GM18873 (cell line): ENCODE measurements at regions not wholly inside any gene's neighbourhood (a gene's known extent, or its start where the extent isn't known, plus 50 kb on each side); places are given as distances from the start of the nearest gene placed in this dataset.

Experiments
- ATAC-seq: cut with Tn5 transposase; IDR thresholded peaks from one replicate; pipeline ENCODE4 v1.9.1; 2021; ENCODE audit warnings: mild to moderate bottlenecking, moderate library complexity, moderate number of reproducible peaks; ENCODE audit not compliant: unreplicated experiment, low FRiP score

DNA sequence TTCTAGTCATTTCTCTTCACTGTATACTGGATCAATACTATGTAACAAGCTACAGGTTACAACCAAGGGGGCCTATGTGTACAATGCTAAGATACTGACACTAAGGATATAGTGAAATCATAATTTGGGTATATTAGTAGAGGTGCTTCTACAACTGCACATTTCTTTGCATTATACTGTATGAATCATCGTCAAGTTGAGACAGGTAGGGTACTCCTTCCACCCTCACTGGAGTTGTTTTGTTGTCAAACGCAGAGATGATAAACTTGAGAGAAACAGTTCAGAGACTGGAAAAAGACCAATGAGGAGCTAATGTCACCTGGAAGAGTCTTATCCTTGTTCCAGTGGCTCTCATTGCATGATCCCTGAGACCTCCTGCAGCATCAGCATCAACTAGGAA is 208.2 kb upstream of the PRPS1L1 start:
- ATAC-seq, result no peak

DNA sequence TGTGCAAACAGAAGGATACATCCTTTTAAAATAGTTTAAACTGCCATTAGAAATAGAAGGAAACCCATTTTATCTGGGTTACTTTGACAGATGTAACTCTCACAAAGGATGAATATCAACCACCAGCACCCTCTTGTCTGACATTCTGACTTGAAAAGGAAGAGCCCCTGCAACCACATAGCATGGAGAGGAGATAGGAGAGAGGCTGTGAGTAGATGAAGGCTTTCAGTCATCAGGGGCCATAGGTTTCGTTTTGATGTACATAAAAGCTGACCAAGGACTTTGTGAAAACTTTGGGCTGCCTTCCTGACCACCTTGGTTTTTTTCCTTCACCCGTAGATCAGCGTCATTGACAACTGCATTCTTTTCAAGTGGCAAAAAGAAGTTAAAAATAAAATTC is 211.6 kb upstream of the PRPS1L1 start:
- no peak for ATAC-seq

DNA sequence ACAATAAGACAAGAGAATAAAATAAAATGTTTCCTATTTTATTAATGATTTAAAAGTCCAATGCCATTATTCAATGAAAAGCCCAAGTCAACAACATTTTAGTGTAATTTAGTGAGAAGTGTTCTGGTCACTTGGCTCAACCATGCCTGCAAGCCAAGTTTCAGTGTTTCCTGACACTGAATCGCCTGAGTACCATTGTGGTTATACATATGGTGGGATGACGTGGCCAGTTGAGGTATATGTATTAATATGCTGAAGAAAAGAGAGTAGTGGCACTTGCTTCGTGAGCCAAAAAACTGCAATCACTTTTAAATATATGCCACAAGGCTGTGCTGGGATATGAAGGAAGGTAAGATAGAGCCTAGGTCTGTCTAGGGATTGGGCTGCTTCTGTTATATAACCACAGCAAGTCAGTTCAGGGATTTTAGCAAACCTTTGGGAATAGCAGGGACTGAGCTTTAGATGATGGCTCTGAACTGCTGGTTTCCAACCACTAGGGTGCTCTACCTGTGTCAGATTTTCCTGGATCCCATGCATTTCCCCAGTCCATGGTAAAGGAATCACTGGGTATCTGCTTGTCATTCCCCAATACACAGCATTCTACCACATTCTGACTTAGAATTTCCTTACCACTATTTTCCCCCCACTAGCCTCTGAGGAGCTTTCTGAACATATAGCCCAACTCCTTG is 214.0 kb upstream of the PRPS1L1 start:
- no peak for ATAC-seq

DNA sequence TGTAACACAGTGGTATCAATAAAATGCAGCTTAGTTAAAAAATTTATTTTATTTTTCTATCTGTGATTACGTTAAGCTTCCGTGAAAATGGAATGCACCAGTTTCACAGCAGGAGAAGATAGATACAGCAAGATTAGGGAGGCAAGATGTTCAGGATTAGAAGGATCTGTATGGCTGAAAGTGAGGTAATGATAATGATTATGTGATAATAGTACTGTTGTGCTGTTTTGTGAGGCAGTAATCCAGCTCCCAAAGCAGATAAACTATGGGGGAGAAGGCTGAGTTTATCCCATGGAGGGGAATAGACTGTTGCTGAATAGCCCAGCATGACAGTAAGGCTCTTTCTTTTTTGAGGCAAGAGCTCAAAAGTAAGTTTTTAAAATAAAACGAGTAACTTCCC is 216.1 kb upstream of the PRPS1L1 start:
- ATAC-seq, result no peak

DNA sequence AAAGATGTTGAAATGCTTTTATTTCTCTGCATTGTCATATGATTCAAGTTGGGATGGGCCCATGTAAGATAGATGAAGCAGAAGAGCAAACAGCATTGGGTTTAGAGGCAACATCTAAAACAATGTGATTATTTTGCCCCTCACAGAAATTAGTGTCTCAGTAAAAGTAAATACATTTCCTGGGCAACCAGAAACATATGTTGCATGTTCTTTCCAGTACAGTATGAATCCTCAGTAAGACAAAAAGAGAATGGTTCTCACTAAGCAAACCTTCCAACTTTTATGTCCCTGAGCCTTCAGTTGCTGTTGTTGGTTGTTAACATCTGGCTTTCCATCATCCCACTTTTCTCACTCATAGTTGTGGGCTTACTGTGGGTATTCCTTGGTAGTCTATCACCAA is 222.5 kb upstream of the PRPS1L1 start:
- ATAC-seq, result no peak

DNA sequence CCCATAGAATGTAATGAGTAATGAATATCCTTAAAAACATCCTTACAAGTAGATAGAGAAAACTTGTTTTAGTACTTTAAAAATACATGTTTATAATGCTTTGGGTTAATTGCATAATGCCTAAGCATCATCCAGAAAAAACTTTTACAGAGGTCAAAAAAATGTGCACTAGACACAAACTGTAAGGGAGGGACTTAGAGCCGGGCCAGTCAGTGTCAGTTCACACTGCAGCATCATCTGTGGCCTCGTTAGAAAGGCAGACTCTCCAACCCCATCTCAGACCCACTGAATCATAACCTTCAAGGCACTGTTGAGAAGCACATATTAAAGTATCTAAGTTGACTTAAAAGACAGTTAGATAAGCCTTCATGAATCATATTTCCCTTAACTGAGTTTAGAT is 230.1 kb upstream of the PRPS1L1 start:
- ATAC-seq, result no peak

DNA sequence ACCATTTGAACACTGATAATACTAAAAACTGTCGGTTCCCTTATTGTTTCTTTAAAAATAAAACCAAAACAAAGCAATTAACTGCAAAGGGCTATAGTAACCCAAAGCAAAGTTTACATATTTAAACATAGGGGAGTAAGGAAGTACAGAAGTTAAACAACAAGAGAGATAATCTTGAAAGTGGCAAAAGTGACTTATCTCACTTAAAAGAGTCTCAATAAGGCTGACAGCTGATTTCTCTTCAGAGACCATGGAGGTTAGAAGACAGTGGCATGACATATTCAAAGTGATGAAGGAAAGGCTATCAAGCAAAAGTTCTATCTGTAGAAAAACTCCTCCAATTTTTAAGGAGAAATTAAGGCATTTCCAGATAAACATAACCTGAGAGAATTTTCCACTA is 233.5 kb upstream of the HDAC9 start:
- no peak for ATAC-seq

DNA sequence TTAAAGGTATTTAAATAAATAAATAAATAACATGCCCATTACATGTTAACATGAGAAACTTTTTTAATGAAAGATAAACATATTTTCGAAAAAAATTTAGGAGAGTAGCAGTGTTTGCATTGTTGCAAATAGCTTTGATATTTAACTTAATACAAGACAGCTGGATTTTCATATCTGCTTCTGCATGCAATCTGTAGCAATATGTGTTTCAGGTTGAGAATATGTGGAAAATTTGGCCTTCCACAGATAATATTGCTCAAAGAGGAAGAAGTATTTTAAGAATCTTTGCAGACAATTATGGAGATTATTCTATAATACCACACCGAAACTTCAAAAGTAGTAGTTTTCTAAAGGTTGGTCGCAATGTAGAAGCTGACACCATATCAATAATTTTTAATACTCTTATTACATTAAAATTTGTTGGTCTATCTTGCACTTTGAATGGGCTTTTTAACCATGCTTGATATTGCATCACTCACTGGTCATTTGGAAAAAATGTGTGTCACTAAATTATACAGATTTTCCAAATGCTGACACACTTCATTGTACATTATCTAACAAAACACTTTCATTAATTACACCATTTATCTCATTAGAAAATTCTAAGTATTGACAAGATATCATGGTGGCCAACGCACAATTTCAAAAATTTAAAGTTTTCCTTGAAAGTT is 229.8 kb upstream of the HDAC9 start:
- no peak for ATAC-seq

DNA sequence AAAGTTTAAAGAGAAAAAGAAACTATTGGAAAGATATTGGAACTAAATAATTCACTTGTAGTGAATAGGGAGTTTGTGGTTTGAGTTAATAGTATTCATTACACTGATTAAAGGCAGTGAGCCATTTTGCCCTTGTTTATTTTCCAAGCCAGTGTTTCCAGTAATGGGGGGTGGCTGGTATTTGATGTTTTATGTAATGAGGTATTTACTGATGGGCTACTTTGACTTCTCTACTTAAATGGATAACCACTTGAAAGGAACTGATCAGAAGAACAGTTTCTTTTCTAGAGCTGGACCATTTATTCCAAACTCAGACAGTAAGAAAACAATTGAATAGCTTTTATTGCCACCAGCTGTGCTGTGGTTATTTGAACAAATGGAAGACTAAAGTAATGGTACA is 227.0 kb upstream of the HDAC9 start:
- ATAC-seq, result no peak

DNA sequence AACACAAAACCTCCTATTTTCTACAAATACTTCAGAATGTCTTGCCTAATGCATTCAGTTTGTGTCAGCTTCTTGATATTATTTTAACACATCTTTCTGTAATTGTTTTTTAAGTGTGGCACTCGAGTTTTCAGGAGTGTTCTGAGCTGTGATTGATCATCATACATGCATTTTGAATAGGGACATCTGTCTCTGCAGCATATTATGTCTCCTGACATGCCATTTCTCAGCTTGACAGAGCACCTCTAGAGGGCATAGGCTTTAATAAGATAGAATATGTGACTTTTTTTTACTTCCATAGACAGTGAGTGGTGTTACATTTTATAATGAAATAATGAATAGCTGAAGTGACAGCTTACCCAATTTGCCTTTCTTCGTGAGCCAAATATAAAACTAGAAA is 219.2 kb upstream of the HDAC9 start:
- no peak for ATAC-seq

DNA sequence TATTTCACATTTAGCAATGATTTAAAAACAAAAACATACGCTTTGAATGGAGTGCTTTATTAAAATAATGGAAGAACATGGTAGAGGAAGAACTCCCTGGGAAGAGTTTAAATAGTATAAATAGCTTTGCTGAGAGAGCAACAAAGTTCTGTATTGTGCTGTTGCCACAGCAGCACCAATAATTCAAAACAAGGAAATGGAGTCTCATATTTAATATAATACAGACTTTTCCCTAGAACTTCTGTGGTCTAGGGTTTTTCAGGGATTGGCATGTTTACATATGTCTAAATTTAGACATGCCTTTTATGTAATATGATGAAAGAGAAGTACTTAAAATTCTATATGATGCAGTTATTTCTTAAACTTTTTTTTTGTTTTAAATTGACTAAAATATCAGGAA is 217.2 kb upstream of the HDAC9 start:
- ATAC-seq, result no peak

DNA sequence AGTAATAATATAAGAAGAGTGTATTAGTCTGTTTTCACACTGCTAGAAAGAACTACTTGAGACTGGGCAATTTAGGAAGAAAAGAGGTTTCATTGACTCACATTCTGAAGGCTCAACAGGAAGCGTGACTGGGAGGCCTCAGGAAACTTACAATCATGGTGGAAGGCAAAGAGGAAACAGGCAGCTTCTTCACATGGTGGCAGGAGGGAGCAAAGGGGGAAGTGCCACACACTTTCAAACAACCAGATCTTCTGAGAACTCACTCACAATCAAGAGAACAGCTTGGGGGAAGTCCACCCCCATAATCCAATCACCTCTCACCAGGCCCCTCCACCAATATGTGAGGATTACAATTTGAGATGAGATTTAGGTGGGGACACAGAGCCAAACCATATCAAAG is 212.5 kb upstream of the HDAC9 start:
- ATAC-seq, result no peak

DNA sequence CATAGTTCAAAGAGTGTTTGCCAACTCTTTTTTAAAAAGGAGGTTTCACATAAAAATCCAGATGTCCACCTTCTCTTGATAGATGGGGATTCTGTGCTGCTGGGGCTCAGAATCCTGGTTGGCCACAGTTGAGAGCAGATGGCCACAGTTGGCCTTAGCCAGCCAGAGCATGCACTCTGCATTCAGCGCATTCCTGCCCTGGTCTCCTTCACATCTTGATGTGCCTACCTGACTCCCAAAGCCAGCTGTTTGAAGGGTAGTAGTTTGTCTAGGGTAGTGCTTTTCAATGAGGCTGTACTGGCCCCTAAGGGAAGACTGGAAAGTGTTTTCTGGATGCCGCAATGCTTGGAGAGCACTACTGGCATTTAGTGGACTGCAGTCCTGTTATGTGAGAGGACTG is 208.1 kb upstream of the HDAC9 start:
- no peak for ATAC-seq

DNA sequence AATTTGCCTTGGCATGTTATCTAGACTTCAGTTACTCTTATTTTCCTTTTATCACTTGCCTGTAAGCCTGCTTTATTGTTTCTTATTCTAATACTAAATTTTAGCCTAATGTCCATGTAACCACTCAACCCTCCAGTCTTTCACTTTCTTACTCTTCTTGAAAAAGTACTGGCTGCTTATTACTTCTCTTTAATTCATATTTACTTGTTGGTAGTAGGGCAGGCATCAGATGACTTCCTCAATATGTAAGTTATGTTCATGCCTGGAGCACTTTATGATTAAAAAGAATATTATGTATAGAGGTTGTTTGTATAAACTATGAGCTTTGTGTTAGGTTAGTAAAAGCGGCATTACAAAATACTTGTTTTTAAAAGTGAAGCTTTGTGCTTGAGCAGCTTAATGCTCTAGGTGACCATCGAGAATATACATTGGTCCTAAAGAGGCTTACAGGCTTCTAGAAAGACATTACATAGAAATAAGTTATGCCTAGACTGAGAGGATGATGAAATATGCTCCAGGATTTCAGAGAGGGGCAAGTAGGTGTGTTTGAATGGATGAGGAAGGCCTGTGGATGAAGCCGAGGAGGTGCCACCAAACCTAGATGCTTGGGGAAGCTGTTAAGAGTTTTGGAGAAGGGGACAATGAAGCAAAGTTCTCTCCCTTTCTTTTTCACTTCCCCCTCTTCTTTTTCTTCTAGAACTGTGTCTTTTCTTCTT is 207.1 kb upstream of the HDAC9 start:
- no peak for ATAC-seq

DNA sequence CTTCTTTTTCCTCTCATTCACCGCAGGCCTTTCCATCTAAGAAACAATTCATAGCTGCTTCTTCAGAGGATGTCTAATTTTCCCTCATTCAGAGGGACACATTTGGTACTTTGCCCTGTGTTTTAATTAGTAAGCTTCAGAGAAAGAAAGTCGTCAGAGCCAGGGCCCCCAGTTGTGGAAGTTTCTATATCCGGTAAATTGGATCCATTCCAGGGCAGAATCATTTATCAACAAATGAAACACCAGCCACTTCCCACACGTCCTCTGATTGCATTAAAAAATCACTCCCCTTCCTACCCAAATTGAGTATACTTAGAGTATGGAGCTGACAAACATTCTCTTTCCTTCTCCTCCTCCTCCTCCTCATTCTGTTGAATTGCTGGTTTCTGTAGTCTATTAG is 205.8 kb upstream of the HDAC9 start:
- no peak for ATAC-seq

DNA sequence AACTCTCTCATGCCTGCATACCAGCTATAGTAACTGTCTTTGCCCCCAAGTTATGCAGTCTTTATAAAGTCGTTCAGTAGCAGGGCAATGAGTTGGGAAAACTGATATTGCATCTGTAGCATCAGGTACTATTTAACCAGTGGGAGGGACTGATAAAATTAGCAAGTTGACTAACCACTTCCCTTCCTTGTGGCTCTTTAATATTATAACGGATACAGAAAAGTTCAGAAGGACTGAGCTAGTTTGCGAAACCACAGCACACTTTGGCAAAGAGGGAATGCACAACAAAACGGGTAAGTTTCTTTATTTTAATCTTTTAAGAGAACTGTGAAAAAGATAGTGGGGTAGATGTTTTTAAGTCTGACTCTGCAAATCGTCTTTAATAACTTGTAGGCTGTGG is 205.3 kb upstream of the HDAC9 start:
- ATAC-seq, result peak; percentile 74

DNA sequence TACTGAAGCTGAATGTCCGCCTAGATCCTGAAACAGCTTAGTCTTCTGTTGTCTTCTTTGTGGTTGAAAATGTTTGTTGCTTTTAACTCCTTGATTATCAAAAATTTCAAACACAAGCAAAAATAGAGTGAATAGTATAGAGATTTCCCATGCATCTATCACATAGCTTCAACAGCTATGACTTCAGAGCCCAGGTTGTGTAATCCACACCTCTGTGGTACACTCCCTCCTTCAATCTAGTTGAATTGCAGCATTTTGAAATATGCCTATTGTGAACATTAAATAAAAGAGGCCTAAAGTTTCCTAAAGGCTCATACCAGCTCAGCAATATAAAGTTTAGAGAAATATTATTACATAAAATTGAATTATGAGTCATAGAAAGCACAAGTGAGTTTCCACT is 204.7 kb upstream of the HDAC9 start:
- ATAC-seq, result no peak

DNA sequence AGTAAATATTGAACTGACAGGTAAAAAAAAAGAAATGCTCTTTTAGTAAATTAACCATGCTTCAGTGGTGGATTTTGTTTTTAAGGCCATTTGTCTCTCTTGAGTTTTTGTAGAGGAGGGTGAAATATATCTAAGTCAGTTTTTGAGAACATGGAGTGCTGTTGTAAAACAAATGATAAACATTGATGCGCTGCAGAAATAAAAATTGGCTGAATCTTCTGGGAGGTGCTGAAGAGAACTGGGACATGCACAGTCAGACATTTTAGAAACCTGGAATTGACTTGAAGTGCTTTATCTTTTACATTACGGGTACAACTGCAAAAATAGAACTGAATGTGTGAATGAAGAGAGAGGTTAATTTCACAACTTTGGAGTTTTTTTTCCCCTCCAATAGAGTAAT is 203.0 kb upstream of the HDAC9 start:
- ATAC-seq, result no peak

DNA sequence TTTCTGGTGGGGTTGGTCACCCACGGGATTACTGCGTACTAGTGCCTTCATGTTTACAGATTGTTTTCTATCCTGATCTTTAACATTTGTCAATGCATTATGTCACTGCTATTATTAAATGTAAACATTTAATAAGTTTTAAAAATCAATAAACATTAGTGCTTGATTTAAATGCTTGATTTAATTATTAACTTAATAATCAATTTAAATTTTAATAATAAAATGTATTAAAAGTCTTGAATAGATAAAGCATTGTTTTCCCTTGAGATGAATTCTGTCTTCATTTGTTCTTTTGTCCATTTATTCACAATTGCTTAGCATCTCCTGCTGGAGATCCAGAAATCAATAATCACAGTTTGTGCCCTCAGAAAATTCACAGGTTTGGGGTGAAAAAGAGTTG is 201.8 kb upstream of the HDAC9 start:
- ATAC-seq, result no peak

DNA sequence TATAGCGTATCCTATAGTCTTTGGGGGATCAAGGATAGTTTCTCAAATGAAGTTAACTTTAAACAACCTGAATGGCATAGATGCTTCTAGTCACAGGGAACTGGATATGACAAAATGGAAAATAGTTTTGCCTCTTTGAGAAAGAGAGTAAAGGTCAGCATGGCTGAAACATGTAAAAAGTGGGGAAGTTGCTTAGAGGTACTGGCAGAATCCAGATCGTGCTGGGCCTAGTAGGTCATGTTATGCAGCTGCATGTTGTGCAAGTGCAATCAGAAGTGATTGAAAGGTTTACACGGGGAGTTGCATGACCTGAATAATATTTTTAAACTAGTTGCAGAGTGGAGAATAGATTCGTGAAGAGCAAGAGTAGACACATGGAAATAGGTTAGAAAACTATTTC is 201.1 kb upstream of the HDAC9 start:
- ATAC-seq, result no peak

DNA sequence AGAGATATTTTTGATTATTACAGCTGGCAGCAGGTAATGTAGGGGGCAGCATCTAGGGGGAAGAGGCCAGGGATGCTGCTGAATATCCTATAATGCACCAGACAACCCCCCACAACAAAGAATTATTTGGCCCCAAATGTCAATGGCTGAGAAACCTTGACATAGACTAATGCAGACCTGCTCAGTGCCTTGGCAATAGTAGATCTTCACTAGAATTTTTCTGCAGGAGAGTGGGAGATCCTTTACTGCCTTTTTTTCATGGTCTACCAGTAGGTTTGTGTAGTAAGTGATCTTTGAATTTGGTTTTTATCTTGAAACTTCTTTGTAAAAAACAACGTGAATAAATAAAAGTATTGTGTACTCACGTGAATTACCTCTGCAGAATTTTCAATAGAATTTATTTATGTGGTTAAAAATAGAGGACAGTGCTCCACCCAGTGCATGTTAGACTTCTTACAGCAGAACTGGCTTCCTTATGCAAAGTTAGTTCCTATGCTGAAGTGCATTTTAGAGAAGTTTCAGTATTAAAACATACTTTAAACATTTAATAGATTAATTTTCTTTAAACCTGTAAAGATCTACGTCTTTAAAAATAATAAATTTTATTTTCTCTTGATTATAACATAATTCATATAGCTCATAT is 199.6 kb upstream of the HDAC9 start:
- ATAC-seq, result no peak
